Esophagus squamous epithelium (tissue), 4 donors: ENCODE measurements at regions not wholly inside any gene's neighbourhood (a gene's known extent, or its start where the extent isn't known, plus 50 kb on each side); places are given as distances from the start of the nearest gene placed in this dataset.

ENCODE experiments used
- CTCF ChIP-seq, 6 experiments: fragments of 450-650 bp in 4 of 6; fragments of 200-600 bp in 2 of 6; sonication (generic) in 2 of 6; IDR thresholded peaks; one replicate each; pipeline ENCODE4 v1.5.1; 2016 to 2019; ENCODE audit warnings: antibody characterized with exemption in 6 of 6, mild to moderate bottlenecking in 4 of 6, moderate library complexity in 4 of 6
- POLR2A ChIP-seq, 4 donors: fragments of 450-650 bp; IDR thresholded peaks; one replicate each; pipeline ENCODE4 v1.6.1; 2017; ENCODE audit warnings: antibody characterized with exemption in 4 of 4, mild to moderate bottlenecking in 4 of 4, moderate library complexity in 3 of 4

GRCh38 chr5:96083361-96083881 lies 121.8 kb upstream of the ELL2 start:
- TF ChIP-seq POLR2A (IDR thresholded peaks at IDR 0.05), result no peak
- TF ChIP-seq CTCF (IDR thresholded peaks at IDR 0.05), result no peak
